Duodenal mucosa (tissue), 2 donors: ENCODE measurements at regions not wholly inside any gene's neighbourhood (a gene's known extent, or its start where the extent isn't known, plus 50 kb on each side); places are given as distances from the start of the nearest gene placed in this dataset.

Source experiments
- H3K27ac ChIP-seq: one replicate; pipeline ENCODE4 v1.7.0; 2013; ENCODE audit warnings: low read depth, low read length
- H3K27me3 ChIP-seq, 2 donors: one replicate each; pipeline ENCODE4 v1.7.0; 2013; ENCODE audit warnings: low read length in 2 of 2, control low read depth in 1 of 2; ENCODE audit not compliant: insufficient read depth in 2 of 2, control insufficient read depth in 1 of 2
- H3K36me3 ChIP-seq, 2 donors: one replicate each; pipeline ENCODE4 v1.7.0; 2013; ENCODE audit warnings: low read length in 2 of 2, control low read depth in 1 of 2; ENCODE audit not compliant: insufficient read depth in 2 of 2, control insufficient read depth in 1 of 2
- H3K4me1 ChIP-seq, 2 donors: one replicate each; pipeline ENCODE4 v1.7.0; 2013; ENCODE audit warnings: low read length in 2 of 2, control low read depth in 1 of 2; ENCODE audit not compliant: insufficient read depth in 2 of 2, control insufficient read depth in 1 of 2
- H3K4me3 ChIP-seq, 2 donors: one replicate each; pipeline ENCODE4 v1.7.0; 2013; ENCODE audit warnings: low read length in 2 of 2, low read depth in 1 of 2
- H3K9ac ChIP-seq, 2 donors: one replicate each; pipeline ENCODE4 v1.7.0; 2013; ENCODE audit warnings: low read length in 2 of 2, low read depth in 1 of 2
- H3K9me3 ChIP-seq, 2 donors: one replicate each; pipeline ENCODE4 v1.7.0; 2013; ENCODE audit warnings: low read length in 2 of 2, control low read depth in 1 of 2; ENCODE audit not compliant: control insufficient read depth in 1 of 2

DNA sequence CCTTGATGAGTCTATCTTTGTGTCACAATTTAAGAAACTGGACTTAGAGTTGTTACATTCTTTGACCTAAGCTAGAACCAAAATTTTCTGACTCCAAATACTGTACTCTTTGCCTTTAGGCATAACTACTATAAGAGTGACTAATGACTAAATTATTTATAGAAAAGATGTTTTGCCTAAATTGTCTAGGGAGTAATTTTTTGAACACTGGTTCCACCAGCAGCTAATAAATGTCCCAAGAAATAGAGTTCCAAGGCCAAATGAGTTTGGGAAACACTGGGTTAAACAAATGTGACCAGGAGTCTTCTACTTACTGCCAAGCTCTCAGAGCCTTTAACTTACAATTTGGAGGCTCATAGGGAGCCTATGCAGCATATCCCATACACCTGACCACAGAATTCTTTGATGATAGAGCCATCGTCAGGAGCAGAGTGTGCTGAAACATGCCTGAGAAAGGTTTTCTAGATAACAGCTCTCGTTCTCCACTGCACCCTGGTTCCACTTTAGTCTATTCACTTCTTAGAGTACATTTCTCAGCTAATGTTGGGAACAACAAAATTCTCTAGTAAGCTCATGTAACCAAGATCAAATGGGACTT lies 215.9 kb upstream of the HMGA2 start:
- Histone ChIP-seq H3K9me3 (peaks cover 0 to 4% of the 10 kb centered on the region in 2 donors), H3K27ac (no peak overlapping the region), H3K36me3 (no peaks in the 10 kb centered on the region), H3K27me3 (peaks cover 0 to 3% of the 10 kb centered on the region in 2 donors), H3K9ac (no peak overlapping the region), H3K4me3 (no peak overlapping the region), H3K4me1 (no peaks in the 10 kb centered on the region)

GRCh38 chr12:65609359-65609771 lies 214.9 kb upstream of the HMGA2 start:
- Histone ChIP-seq H3K9ac (no peak overlapping the region), H3K4me1 (no peaks in the 10 kb centered on the region), H3K4me3 (no peak overlapping the region), H3K36me3 (no peaks in the 10 kb centered on the region), H3K9me3 (peaks cover 0 to 4% of the 10 kb centered on the region in 2 donors), H3K27me3 (peaks cover 0 to 3% of the 10 kb centered on the region in 2 donors), H3K27ac (no peak overlapping the region)

DNA sequence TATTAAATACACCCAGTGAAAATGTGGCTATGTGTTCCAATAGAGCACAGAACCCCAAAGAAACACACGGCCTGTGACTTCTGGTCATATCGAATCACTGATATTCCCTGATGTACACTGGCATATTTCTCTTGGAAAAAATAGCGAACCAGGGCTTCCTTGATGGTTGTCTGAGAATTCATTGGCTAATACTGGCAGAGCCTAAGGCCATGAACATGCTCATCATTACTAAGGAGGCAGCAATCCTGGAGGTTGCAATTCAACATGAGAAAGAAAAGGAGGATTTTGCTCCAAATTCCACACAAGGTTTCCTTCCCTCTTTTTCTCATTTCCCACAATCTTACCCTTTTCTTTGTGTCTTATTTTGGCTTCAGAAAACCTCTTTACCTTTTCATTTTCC lies 212.9 kb upstream of the HMGA2 start:
- no peak overlapping the region for H3K9ac ChIP-seq
- no peaks in the 10 kb centered on the region for H3K36me3 ChIP-seq
- H3K4me3 ChIP-seq = no peak overlapping the region
- H3K4me1 ChIP-seq = no peaks in the 10 kb centered on the region
- no peak overlapping the region for H3K27ac ChIP-seq
- peaks cover 0 to 6% of the 10 kb centered on the region in 2 donors for H3K27me3 ChIP-seq
- H3K9me3 ChIP-seq = peaks cover 0 to 4% of the 10 kb centered on the region in 2 donors

- H3K4me3 ChIP-seq = no peak overlapping the region
- H3K36me3 ChIP-seq = no peaks in the 10 kb centered on the region
- peaks cover 0 to 6% of the 10 kb centered on the region in 2 donors for H3K27me3 ChIP-seq
- no peaks in the 10 kb centered on the region for H3K4me1 ChIP-seq
- H3K27ac ChIP-seq = no peak overlapping the region
- H3K9me3 ChIP-seq = peaks cover 0 to 4% of the 10 kb centered on the region in 2 donors
- no peak overlapping the region for H3K9ac ChIP-seq
Measured at GRCh38 chr12:65612440-65612839, 211.8 kb upstream of the HMGA2 start.

DNA sequence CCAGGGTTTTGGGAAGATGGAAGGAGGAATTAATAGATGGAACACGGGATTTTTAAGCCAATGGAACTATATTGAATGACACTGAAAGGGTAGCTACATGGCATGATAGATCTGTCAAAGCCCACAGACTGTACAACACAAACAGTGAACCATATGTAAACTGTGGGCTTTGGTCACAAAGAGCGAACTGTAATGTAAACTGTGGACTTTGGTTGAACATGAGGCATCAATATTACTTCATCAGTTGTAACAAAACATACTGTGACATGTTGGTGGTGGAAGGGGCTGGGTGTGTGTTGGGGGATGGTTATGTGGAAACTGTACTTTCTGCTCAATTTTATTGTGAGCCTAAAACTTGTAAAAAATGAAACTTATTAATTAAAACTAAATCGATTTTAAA lies 210.6 kb upstream of the HMGA2 start:
- H3K36me3 ChIP-seq = no peaks in the 10 kb centered on the region
- peaks cover 0 to 6% of the 10 kb centered on the region in 2 donors for H3K27me3 ChIP-seq
- no peak overlapping the region for H3K4me3 ChIP-seq
- H3K9ac ChIP-seq = no peak overlapping the region
- no peaks in the 10 kb centered on the region for H3K4me1 ChIP-seq
- H3K27ac ChIP-seq = no peak overlapping the region
- H3K9me3 ChIP-seq = no peaks in the 10 kb centered on the region

DNA sequence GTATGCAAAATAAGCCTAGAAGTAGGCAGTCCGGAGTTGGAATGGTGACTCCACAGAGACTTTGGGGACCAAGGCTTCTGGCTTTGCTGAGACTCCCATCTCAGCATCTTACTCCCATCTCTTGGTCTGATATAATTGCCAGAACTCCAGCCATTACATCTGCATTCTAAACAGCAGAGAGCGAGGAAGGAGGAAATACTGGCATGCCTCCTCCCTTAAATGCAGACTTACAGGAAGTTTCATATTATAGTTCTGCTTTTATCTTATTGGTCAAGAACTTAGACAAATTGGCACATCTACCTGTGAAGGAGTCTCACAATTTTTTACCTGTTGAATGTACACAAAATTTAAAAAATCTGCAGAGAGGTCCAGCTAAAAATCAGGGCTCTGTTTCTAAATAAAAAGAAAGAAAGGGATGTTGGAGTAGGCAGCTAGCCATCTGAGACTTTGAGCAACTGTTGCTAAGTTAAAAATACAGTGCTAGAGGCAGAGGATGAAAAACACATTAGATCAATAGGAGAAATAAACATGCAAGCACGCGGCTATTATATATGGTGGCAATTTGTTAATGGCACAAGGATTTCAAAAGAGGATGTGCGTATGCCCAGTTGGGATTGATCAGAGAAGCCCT lies 209.9 kb upstream of the HMGA2 start:
- peaks cover 0 to 6% of the 10 kb centered on the region in 2 donors for H3K27me3 ChIP-seq
- H3K36me3 ChIP-seq = no peaks in the 10 kb centered on the region
- no peaks in the 10 kb centered on the region for H3K9me3 ChIP-seq
- H3K4me3 ChIP-seq = no peak overlapping the region
- H3K27ac ChIP-seq = no peak overlapping the region
- H3K9ac ChIP-seq = no peak overlapping the region
- H3K4me1 ChIP-seq = no peaks in the 10 kb centered on the region

GRCh38 chr12:65615118-65615517 lies 209.2 kb upstream of the HMGA2 start:
- Histone ChIP-seq H3K27ac (no peak overlapping the region), H3K4me3 (no peak overlapping the region), H3K4me1 (no peaks in the 10 kb centered on the region), H3K9me3 (no peaks in the 10 kb centered on the region), H3K27me3 (peaks cover 0 to 6% of the 10 kb centered on the region in 2 donors), H3K36me3 (no peaks in the 10 kb centered on the region), H3K9ac (no peak overlapping the region)

DNA sequence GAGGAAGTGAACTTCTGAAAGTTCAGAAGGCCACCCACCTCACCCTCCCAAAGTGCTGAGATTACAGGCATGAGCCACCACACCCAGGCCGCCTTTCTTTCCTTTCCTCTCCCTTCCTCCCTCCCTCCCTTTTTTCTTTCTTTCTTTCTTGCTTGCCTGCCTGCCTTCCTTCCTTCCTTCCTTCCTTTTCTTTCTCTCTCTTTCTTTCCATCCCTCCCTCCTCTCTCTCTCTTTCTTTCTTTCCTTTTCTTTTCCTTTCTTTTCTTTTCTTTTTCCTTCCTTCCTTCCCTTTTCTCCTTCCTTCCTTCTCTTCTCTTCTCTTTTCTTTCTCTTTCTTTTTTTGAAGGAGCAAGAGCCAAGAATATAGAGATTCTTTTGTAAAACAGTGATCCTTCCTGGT lies 208.3 kb upstream of the HMGA2 start:
- peaks cover 0 to 6% of the 10 kb centered on the region in 2 donors for H3K27me3 ChIP-seq
- H3K27ac ChIP-seq = no peak overlapping the region
- no peak overlapping the region for H3K9ac ChIP-seq
- H3K4me1 ChIP-seq = no peaks in the 10 kb centered on the region
- H3K4me3 ChIP-seq = no peak overlapping the region
- no peaks in the 10 kb centered on the region for H3K9me3 ChIP-seq
- H3K36me3 ChIP-seq = no peaks in the 10 kb centered on the region

GRCh38 chr12:65618588-65618987 lies 205.7 kb upstream of the HMGA2 start:
- H3K9ac ChIP-seq = no peak overlapping the region
- H3K4me1 ChIP-seq = no peaks in the 10 kb centered on the region
- no peak overlapping the region for H3K27ac ChIP-seq
- H3K4me3 ChIP-seq = no peak overlapping the region
- H3K27me3 ChIP-seq = peaks cover 0 to 4% of the 10 kb centered on the region in 2 donors
- H3K36me3 ChIP-seq = no peaks in the 10 kb centered on the region
- no peaks in the 10 kb centered on the region for H3K9me3 ChIP-seq

- H3K4me3 ChIP-seq = no peak overlapping the region
- H3K4me1 ChIP-seq = no peaks in the 10 kb centered on the region
- no peak overlapping the region for H3K27ac ChIP-seq
- peaks cover 0 to 4% of the 10 kb centered on the region in 2 donors for H3K27me3 ChIP-seq
- H3K9me3 ChIP-seq = no peaks in the 10 kb centered on the region
- no peak overlapping the region for H3K9ac ChIP-seq
- H3K36me3 ChIP-seq = no peaks in the 10 kb centered on the region
Measured at GRCh38 chr12:65619018-65619417, 205.3 kb upstream of the HMGA2 start.
